Activated T-helper 2 cell treated with anti-CD3 and anti-CD28 coated beads, Interferon-gamma antibody, Interleukin-2, Interleukin-4, amounts not matched to agents 10 μg/mL and 5 μg/mL and 100 μg/mL, durations not matched to agents 14 hours and 24 hours and 36 hours (primary cell): ENCODE measurements at regions not wholly inside any gene's neighbourhood (a gene's known extent, or its start where the extent isn't known, plus 50 kb on each side); places are given as distances from the start of the nearest gene placed in this dataset.

Source experiments
- DNase-seq: peaks from one replicate; pipeline ENCODE4 v3.0.0; 2021; ENCODE audit warnings: low spot score
- H3K27ac Mint-ChIP-seq: one replicate; pipeline ENCODE4 v1.8.0; 2021; ENCODE audit warnings: mixed read lengths
- H3K27me3 Mint-ChIP-seq: one replicate; pipeline ENCODE4 v1.8.0; 2021; ENCODE audit warnings: low read depth, mixed read lengths
- H3K36me3 Mint-ChIP-seq: one replicate; pipeline ENCODE4 v1.8.0; 2021; ENCODE audit warnings: low read depth, mixed read lengths
- H3K4me1 Mint-ChIP-seq: one replicate; pipeline ENCODE4 v1.8.0; 2021; ENCODE audit warnings: low read depth, mixed read lengths
- H3K4me3 Mint-ChIP-seq: one replicate; pipeline ENCODE4 v1.8.0; 2021; ENCODE audit warnings: low read depth, mild to moderate bottlenecking, moderate library complexity, mixed read lengths
- H3K9me3 Mint-ChIP-seq: one replicate; pipeline ENCODE4 v1.8.0; 2021; ENCODE audit warnings: mixed read lengths
- intact Hi-C: fragments of 100-400 bp; cut with micrococcal nuclease; formaldehyde crosslinking; loops from one replicate; pipeline ENCODE4 v1.15.1; 2023

DNA sequence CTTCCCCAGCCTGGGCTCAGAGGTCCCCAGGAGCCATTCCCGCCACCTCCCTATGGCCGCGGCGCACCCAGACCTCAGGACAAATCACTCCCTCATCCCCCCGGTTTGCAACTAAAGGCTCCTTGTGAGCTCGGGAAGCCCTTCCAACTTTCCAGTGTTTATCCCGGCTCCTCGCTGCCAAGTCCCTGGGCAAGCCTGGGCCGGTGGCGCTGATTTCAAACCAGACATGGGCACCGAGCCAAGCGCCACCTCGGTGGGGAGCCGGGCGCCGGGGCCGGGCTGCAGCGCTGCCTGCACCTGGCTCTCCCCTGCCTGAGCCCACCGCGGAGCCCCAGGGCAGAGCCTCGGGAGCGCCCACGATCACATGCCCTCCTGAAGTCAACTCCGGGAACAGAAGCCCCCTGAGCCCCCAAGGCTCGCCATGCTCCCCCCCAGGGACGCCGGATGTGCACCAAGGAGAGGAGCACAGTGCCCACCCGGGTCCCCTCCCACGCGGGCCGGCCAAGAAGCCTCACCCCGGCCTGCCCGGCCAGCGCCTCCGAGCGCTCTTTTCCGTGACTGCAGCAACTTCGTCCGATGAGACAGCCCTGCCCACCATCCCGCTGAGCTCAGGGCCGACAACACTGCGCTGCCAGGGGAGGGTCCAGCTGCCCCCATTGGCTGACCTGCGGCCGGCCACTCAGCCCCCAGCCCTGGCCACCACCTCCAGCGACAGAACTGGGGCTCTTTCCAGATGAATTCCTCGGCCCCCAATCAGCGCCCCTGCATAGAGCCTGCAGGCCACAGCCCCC lies 50.0 kb downstream of the NCOR2 start:
- H3K4me3 Mint-ChIP-seq = no peak overlapping the region
- H3K27ac Mint-ChIP-seq = no peak overlapping the region
- H3K36me3 Mint-ChIP-seq = no peaks in the 10 kb centered on the region
- no peaks in the 10 kb centered on the region for H3K9me3 Mint-ChIP-seq
- no peaks in the 10 kb centered on the region for H3K27me3 Mint-ChIP-seq
- no peaks in the 10 kb centered on the region for H3K4me1 Mint-ChIP-seq
- DNase-seq = no peak
- intact Hi-C loops = no loop called here

DNA sequence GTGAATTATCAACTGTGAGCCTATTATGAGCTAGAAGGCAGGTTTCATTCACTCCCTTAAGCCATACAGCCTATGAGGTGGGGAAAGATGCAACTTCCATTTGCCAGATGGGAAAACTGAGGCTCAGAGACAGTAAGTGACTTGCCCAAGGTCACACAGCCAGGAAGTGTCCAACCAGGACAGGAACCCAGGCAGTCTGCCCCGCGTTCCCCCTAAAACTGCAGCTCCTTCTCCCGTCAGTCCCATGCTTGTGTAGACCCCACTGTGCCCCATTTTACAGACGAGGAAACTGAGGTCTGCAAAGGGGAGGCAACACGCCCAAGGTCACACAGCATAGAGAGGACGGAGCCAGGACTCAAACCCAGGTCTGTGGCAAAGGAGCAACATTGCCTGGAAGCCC lies 50.6 kb downstream of the NCOR2 start:
- H3K36me3 Mint-ChIP-seq = no peaks in the 10 kb centered on the region
- intact Hi-C loops = no loop called here
- no peak overlapping the region for H3K4me3 Mint-ChIP-seq
- DNase-seq = no peak
- H3K27me3 Mint-ChIP-seq = no peaks in the 10 kb centered on the region
- no peaks in the 10 kb centered on the region for H3K4me1 Mint-ChIP-seq
- H3K27ac Mint-ChIP-seq = no peak overlapping the region
- H3K9me3 Mint-ChIP-seq = no peaks in the 10 kb centered on the region

GRCh38 chr12:124515981-124516380 lies 51.4 kb downstream of the NCOR2 start:
- DNase-seq = no peak
- Mint-ChIP-seq H3K4me3 (no peak overlapping the region), H3K27ac (no peak overlapping the region), H3K9me3 (no peaks in the 10 kb centered on the region), H3K27me3 (no peaks in the 10 kb centered on the region), H3K36me3 (no peaks in the 10 kb centered on the region), H3K4me1 (no peaks in the 10 kb centered on the region)
- intact Hi-C loops = no loop called here

- Mint-ChIP-seq H3K4me3 (no peak overlapping the region), H3K27ac (no peak overlapping the region), H3K27me3 (no peaks in the 10 kb centered on the region), H3K4me1 (no peaks in the 10 kb centered on the region), H3K36me3 (no peaks in the 10 kb centered on the region), H3K9me3 (no peaks in the 10 kb centered on the region)
- DNase-seq = no peak
- intact Hi-C loops = no loop called here
These were observed 52.1 kb downstream of the NCOR2 start for GRCh38 chr12:124514996-124515932.

DNA sequence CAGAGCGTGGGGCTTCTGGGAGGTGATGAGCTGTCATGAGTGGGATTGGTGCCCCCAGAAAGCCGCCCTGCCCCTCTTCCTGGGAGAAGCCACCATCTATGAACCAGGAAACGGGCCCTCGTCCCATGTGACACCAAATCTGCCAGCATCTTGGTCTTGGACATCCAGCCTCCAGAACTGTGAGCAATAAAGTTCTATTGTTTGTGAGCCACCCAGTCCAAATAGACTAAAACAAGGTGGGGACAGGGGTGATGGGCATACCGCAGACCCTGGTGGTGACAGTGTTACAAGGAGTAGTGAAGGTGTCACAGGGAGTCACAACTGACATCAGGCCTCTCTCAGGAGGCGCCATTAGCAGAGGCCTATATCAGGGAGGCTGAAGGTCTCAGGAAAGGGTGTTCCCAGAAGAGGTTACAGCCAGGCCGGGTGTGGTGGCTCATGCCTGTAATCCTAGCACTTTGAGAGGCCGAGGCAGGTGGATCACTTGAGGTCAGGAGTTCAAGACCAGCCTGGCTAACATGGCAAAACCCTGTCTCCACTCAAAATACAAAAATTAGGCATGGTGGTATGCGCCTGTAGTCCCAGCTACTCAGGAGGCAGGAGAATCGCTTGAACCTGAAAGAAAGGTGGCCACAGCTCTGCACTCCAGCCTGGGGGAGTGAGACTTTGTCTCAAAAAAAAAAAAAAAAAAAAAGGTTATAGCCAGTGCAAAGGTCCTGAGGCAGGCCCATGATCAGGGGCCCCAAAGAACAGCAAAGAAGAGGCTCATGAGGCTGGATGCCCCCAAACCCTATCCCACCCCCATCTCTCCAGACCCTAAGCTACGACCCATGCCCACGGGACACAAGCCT lies 53.0 kb downstream of the NCOR2 start:
- H3K27me3 Mint-ChIP-seq = no peaks in the 10 kb centered on the region
- no peak overlapping the region for H3K27ac Mint-ChIP-seq
- DNase-seq = no peak
- no peaks in the 10 kb centered on the region for H3K36me3 Mint-ChIP-seq
- no peaks in the 10 kb centered on the region for H3K4me1 Mint-ChIP-seq
- no peak overlapping the region for H3K4me3 Mint-ChIP-seq
- no peaks in the 10 kb centered on the region for H3K9me3 Mint-ChIP-seq
- intact Hi-C loops = no loop called here

DNA sequence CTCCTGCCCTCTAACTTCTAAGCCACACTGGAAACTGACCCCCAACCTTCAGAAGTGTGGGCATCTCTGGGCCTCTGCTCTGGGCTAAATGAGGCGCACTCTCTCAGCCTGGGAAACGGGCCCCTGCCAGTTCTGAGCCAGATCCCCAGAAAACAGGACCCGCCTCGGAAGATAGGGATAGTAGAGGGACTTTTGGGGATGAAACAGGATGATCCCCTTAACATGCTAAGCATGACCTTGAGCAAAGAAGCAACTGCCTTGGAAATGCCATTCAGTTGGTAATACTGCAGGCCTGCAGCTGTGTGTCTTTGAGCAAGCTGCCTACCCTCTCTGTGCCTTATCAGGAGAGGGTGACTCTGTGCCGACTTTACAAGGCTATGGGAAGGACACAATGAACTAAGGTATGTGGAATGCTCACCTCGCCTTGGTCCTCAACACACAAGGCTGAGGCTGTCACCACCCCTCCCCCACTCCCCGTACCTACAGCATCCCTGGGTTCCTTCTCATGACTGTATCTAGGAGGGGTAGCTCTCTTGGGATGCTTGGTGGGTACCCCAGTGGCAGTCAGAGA lies 54.0 kb downstream of the NCOR2 start:
- Mint-ChIP-seq H3K27me3 (no peaks in the 10 kb centered on the region), H3K36me3 (no peaks in the 10 kb centered on the region), H3K9me3 (no peaks in the 10 kb centered on the region), H3K4me3 (no peak overlapping the region), H3K4me1 (no peaks in the 10 kb centered on the region), H3K27ac (no peak overlapping the region)
- intact Hi-C loops = no loop called here
- no peak for DNase-seq

GRCh38 chr12:124512667-124513296 lies 54.6 kb downstream of the NCOR2 start:
- H3K4me1 Mint-ChIP-seq = no peaks in the 10 kb centered on the region
- no peaks in the 10 kb centered on the region for H3K36me3 Mint-ChIP-seq
- H3K27ac Mint-ChIP-seq = no peak overlapping the region
- H3K27me3 Mint-ChIP-seq = no peaks in the 10 kb centered on the region
- intact Hi-C loops = no loop called here
- H3K4me3 Mint-ChIP-seq = no peak overlapping the region
- H3K9me3 Mint-ChIP-seq = no peaks in the 10 kb centered on the region
- DNase-seq = no peak

GRCh38 chr12:124511259-124511985 lies 56.0 kb downstream of the NCOR2 start:
- Mint-ChIP-seq H3K9me3 (no peaks in the 10 kb centered on the region), H3K27ac (no peak overlapping the region), H3K36me3 (no peaks in the 10 kb centered on the region), H3K4me3 (no peak overlapping the region), H3K27me3 (no peaks in the 10 kb centered on the region), H3K4me1 (peaks cover 2% of the 10 kb centered on the region)
- intact Hi-C loops = no loop called here
- no peak for DNase-seq

DNA sequence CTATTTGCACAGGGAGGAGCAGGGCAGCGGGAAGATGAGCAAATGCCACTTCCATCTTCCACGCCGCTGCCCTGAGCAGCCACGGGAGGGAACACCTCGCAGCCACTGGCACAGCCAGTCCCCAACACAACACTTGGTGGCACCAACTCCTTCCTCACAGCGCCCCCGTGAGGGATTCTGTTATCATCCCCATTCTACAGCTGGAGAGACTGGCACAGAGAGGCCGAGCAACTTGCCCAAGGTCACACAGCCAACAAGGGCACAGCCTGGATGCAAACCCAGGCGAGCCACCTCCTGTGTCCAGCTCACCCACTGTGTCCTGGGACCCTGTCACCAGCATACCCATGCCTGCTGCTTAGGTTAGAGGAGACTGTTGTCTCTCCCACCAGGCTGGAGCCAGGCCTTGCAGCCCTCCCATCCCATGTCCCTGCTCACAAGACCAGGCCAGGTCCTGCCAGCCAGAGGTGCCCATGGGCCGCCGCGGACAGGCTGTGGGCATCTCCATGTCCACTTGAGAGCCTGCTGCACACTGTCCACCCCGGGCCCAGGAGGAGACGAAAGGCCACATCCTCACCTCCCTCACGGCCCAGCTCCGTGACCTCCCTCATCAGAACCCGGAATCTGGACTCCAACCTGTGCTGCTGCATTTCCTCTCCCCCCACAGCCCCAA lies 57.0 kb downstream of the NCOR2 start:
- intact Hi-C loops = no loop called here
- DNase-seq = no peak
- H3K27me3 Mint-ChIP-seq = no peaks in the 10 kb centered on the region
- no peaks in the 10 kb centered on the region for H3K36me3 Mint-ChIP-seq
- no peak overlapping the region for H3K4me3 Mint-ChIP-seq
- H3K27ac Mint-ChIP-seq = no peak overlapping the region
- H3K4me1 Mint-ChIP-seq = peaks cover 2% of the 10 kb centered on the region
- no peaks in the 10 kb centered on the region for H3K9me3 Mint-ChIP-seq

GRCh38 chr12:124509676-124510300 lies 57.6 kb downstream of the NCOR2 start:
- H3K36me3 Mint-ChIP-seq = no peaks in the 10 kb centered on the region
- no peak overlapping the region for H3K4me3 Mint-ChIP-seq
- intact Hi-C loops = no loop called here
- DNase-seq = no peak
- H3K27ac Mint-ChIP-seq = no peak overlapping the region
- H3K27me3 Mint-ChIP-seq = no peaks in the 10 kb centered on the region
- no peaks in the 10 kb centered on the region for H3K9me3 Mint-ChIP-seq
- peaks cover 2% of the 10 kb centered on the region for H3K4me1 Mint-ChIP-seq

DNA sequence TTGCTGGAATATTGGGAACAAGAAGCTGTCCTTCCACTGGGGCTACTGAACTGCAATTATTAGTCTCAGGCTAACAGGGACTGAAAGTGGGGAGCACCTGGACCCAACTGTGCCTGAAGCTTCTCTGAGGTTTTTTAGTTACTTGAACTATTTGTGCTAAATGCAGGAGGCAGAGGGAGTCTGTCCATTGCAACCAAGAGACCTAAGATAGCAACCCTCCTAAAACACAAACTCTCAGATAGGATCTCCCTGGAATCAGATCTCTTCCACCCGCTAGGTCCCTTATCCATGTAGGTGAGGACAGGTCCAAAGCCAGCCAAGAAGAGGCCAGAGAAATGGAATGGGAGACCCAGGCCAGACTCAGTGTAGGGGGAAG lies 58.1 kb downstream of the NCOR2 start:
- Mint-ChIP-seq H3K4me3 (no peak overlapping the region), H3K27ac (no peak overlapping the region), H3K4me1 (peaks cover 2% of the 10 kb centered on the region), H3K27me3 (no peaks in the 10 kb centered on the region), H3K36me3 (no peaks in the 10 kb centered on the region), H3K9me3 (no peaks in the 10 kb centered on the region)
- no peak for DNase-seq
- intact Hi-C loops = no loop called here
